ENCODE measurements at regions not wholly inside any gene's neighbourhood (a gene's known extent, or its start where the extent isn't known, plus 50 kb on each side); places are given as distances from the start of the nearest gene placed in this dataset.

- no peak for FAIRE-seq
- Histone ChIP-seq H2AFZ (ENCODE audit: low read depth, low read length) (no peak overlapping the region), H3K4me3 (replicated peaks in 1 of 3; ENCODE audit: insufficient read depth in 1 of 3, low read depth in 1 of 3, low read length in 3 of 3) (no peak overlapping the region), H3K9me3 (replicated peaks; ENCODE audit: control insufficient read depth, insufficient read depth, low read length) (no peaks in the 10 kb centered on the region), H3K27ac (ENCODE audit: insufficient read depth, low read depth, low read length) (no peak overlapping the region), H3K9me1 (replicated peaks; ENCODE audit: control insufficient read depth, extremely low read depth, insufficient read depth, low read length) (no peaks in the 10 kb centered on the region), H3K27me3 (ENCODE audit: control insufficient read depth in 2 of 2, insufficient read depth in 2 of 2, low read length in 2 of 2) (no peaks in the 10 kb centered on the region), H4K20me1 (replicated peaks; ENCODE audit: control insufficient read depth, extremely low read depth, insufficient read depth, low read length) (no peaks in the 10 kb centered on the region), H3K79me2 (ENCODE audit: control insufficient read depth, insufficient read depth, low read length) (no peaks in the 10 kb centered on the region), H3K36me3 (ENCODE audit: control insufficient read depth in 2 of 2, extremely low read depth in 1 of 2, insufficient read depth in 2 of 2, low read length in 2 of 2) (no peaks in the 10 kb centered on the region), H3K4me1 (ENCODE audit: control insufficient read depth, extremely low read depth, insufficient read depth, low read length) (no peaks in the 10 kb centered on the region), H3K9ac (replicated peaks; ENCODE audit: extremely low read depth, insufficient read depth, low read length) (no peak overlapping the region), H3K4me2 (ENCODE audit: insufficient read depth, low read length) (no peak overlapping the region)
- no TSS peak for BruUV-seq (replicated peaks)
- DNase-seq (ENCODE audit: low read depth, low spot score) = no peak
- TF ChIP-seq GATA2 (IDR thresholded peaks at IDR 0.05; ENCODE audit: insufficient read depth, insufficient read length, low read depth, low read length) = no peak
- TF ChIP-seq EZH2 (IDR thresholded peaks at IDR 0.05; ENCODE audit: borderline replicate concordance, low read depth, low read length, severe bottlenecking) = no peak
- TF ChIP-seq MYC (IDR thresholded peaks at IDR 0.05; ENCODE audit: low read depth, low read length) = no peak
- TF ChIP-seq JUN (IDR thresholded peaks at IDR 0.05; ENCODE audit: borderline replicate concordance, insufficient read depth, insufficient read length, low read depth) = no peak
- no peak for TF ChIP-seq POLR2A (IDR thresholded peaks at IDR 0.05; ENCODE audit: low read depth, low read length)
- TF ChIP-seq POLR2AphosphoS5 (IDR thresholded peaks at IDR 0.05; ENCODE audit: insufficient read depth, low read depth, low read length) = no peak
- TF ChIP-seq FOS (IDR thresholded peaks at IDR 0.05; ENCODE audit: borderline replicate concordance, insufficient read depth, low read length) = no peak
- no peak for TF ChIP-seq CTCF (IDR thresholded peaks at IDR 0.05; ENCODE audit: extremely low read depth in 1 of 2, insufficient read depth in 1 of 2, low read depth in 1 of 2, low read length in 2 of 2)
- TF ChIP-seq MAX (IDR thresholded peaks at IDR 0.05; ENCODE audit: insufficient read depth, insufficient read length) = no peak
- intact Hi-C loops (cut with micrococcal nuclease) = loop anchor here (5.0 kb wide), 1 partner anchor 949 kb away; no protein-coding TSS in a partner anchor
- dilution Hi-C loops (cut with MboI; ENCODE audit: extremely low pct_ligation_motif_present, low sequenced_read_pairs) = no loop called here
- ChIA-PET CTCF (interaction anchor here (0.6 kb wide), 1 partner anchor 97 kb away, joined by 3 read pairs; no protein-coding TSS in a partner anchor), POLR2A (no interaction called here)
Observed at GRCh38 chr1:4128616-4129015, 228.5 kb upstream of the C1orf174 start.
